ENCODE measurements at regions not wholly inside any gene's neighbourhood (a gene's known extent, or its start where the extent isn't known, plus 50 kb on each side); places are given as distances from the start of the nearest gene placed in this dataset.
A peak's percentile ranks its signal among the peaks of the same experiment; 100 is the strongest.
"Not testable (repeated sequence)": the region's sequence is repeated elsewhere in the genome, so short reads cannot be mapped to it uniquely, and the experiment has no call there.

GRCh38 chr10:101280511-101280910 is 51.2 kb upstream of the LBX1 start:
- no peak for DNase-seq

GRCh38 chr10:101280921-101281320 is 51.7 kb upstream of the LBX1 start:
- DNase-seq, result not testable (repeated sequence)

- DNase-seq, result no peak
Observed at GRCh38 chr10:101282947-101283346, 53.7 kb upstream of the LBX1 start.

GRCh38 chr10:101283762-101284100 is 54.5 kb upstream of the LBX1 start:
- DNase-seq, result no peak

- DNase-seq, result no peak
Observed at GRCh38 chr10:101284101-101284743, 55.0 kb upstream of the LBX1 start.

- no peak for DNase-seq
Observed at GRCh38 chr10:101284744-101285463, 55.6 kb upstream of the LBX1 start.

- no peak for DNase-seq
Observed at GRCh38 chr10:101285519-101286070, 56.3 kb upstream of the LBX1 start.

- no peak for DNase-seq
Observed at GRCh38 chr10:101286248-101287046, 57.2 kb upstream of the LBX1 start.

- DNase-seq, result no peak
Observed at GRCh38 chr10:101287183-101287996, 58.1 kb upstream of the LBX1 start.

- DNase-seq, result no peak
Observed at GRCh38 chr10:101287997-101288635, 58.9 kb upstream of the LBX1 start.

GRCh38 chr10:101289541-101289940 is 60.3 kb upstream of the LBX1 start:
- DNase-seq, result no peak

GRCh38 chr10:101290431-101290830 is 61.2 kb upstream of the LBX1 start:
- DNase-seq, result no peak

GRCh38 chr10:101290881-101291280 is 61.6 kb upstream of the LBX1 start:
- DNase-seq, result no peak

GRCh38 chr10:101291331-101292193 is 62.3 kb upstream of the LBX1 start:
- peak; percentile 49 for DNase-seq

GRCh38 chr10:101292194-101293006 is 61.6 kb upstream of the BTRC start:
- DNase-seq, result no peak

- no peak for DNase-seq
Observed at GRCh38 chr10:101293007-101293723, 60.8 kb upstream of the BTRC start.

GRCh38 chr10:101294109-101294508 is 59.9 kb upstream of the BTRC start:
- no peak for DNase-seq

GRCh38 chr10:101295261-101295660 is 58.7 kb upstream of the BTRC start:
- DNase-seq, result no peak

- DNase-seq, result peak; percentile 76
Observed at GRCh38 chr10:101297901-101298486, 56.0 kb upstream of the BTRC start.

Data from activated CD4-positive, alpha-beta T cell treated with anti-CD3 and anti-CD28 coated beads, Interleukin-10, Interleukin-2, amounts not matched to agents 100 ng/mL and 50 ng/mL, durations not matched to agents 16 hours and 8 hours (primary cell).